ENCODE measurements at regions not wholly inside any gene's neighbourhood (a gene's known extent, or its start where the extent isn't known, plus 50 kb on each side); places are given as distances from the start of the nearest gene placed in this dataset.
"Not testable (repeated sequence)": the region's sequence is repeated elsewhere in the genome, so short reads cannot be mapped to it uniquely, and the experiment has no call there.

DNA sequence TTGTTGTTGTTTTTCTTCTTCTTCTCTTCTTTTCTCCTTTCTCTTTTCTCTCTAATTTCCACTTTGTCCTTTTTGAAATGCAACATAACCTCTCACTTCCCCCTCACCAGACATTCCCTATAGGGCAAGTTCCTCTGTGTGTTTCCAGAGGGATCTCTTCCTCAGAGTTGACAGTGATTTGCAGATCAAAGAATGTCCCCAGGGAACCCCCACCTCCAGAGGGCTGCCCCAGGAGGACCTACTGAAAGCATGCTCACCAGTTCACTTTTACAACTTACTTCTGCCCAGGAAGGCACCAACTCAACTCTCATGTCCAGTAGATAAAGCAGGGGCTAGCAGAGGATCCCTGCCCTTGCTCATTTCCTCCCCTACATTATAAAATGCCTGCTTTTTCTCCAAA, 1648.0 kb downstream of the PCDH9 start:
- H3K27ac ChIP-seq (ENCODE audit: low read depth, low read length): peak overlapping the region; percentile 65
- no peaks in the 10 kb centered on the region for H3K9me3 ChIP-seq (ENCODE audit: control insufficient read depth, insufficient read depth, low read length)
- H3K4me1 ChIP-seq (ENCODE audit: control insufficient read depth, insufficient read depth, low read length): peaks cover 21% of the 10 kb centered on the region
- no peak overlapping the region for H3K9ac ChIP-seq (ENCODE audit: low read depth, low read length)
- H3K36me3 ChIP-seq (ENCODE audit: control insufficient read depth, insufficient read depth, low read length): no peaks in the 10 kb centered on the region
- peaks cover 21% of the 10 kb centered on the region for H3K27me3 ChIP-seq (ENCODE audit: control insufficient read depth, insufficient read depth, low read length)
- H3K4me3 ChIP-seq (ENCODE audit: low read depth, low read length): no peak overlapping the region

DNA sequence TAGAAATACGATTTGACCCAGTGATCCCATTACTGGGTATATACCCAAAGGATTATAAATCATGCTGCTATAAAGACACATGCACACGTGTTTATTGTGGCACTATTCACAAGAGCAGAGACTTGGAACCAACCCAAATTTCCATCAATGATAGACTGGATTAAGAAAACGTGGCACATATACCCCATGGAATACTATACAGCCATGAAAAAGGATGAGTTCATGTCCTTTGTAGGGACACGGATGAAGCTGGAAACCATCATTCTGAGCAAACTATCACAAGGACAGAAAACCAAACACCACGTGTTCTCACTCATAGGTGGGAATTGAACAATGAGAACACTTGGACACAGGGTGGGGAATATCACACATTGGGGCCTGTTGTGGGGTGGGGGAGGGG, 1665.6 kb downstream of the PCDH9 start:
- not testable (repeated sequence) for H3K27ac ChIP-seq (ENCODE audit: low read depth, low read length); H3K36me3 ChIP-seq (ENCODE audit: control insufficient read depth, insufficient read depth, low read length); H3K4me1 ChIP-seq (ENCODE audit: control insufficient read depth, insufficient read depth, low read length); H3K27me3 ChIP-seq (ENCODE audit: control insufficient read depth, insufficient read depth, low read length); H3K9ac ChIP-seq (ENCODE audit: low read depth, low read length); H3K4me3 ChIP-seq (ENCODE audit: low read depth, low read length); H3K9me3 ChIP-seq (ENCODE audit: control insufficient read depth, insufficient read depth, low read length)

GRCh38 chr13:65562305-65562704, 1667.8 kb downstream of the PCDH9 start:
- Histone ChIP-seq H3K36me3 (ENCODE audit: control insufficient read depth, insufficient read depth, low read length) (no peaks in the 10 kb centered on the region), H3K27ac (ENCODE audit: low read depth, low read length) (no peak overlapping the region), H3K4me1 (ENCODE audit: control insufficient read depth, insufficient read depth, low read length) (no peaks in the 10 kb centered on the region), H3K4me3 (ENCODE audit: low read depth, low read length) (no peak overlapping the region), H3K27me3 (ENCODE audit: control insufficient read depth, insufficient read depth, low read length) (no peaks in the 10 kb centered on the region), H3K9ac (ENCODE audit: low read depth, low read length) (no peak overlapping the region), H3K9me3 (ENCODE audit: control insufficient read depth, insufficient read depth, low read length) (peaks cover 4% of the 10 kb centered on the region; the same call in 1 of the 2 replicates)

- H3K4me3 ChIP-seq (ENCODE audit: low read depth, low read length): no peak overlapping the region
- H3K4me1 ChIP-seq (ENCODE audit: control insufficient read depth, insufficient read depth, low read length): no peaks in the 10 kb centered on the region
- H3K27me3 ChIP-seq (ENCODE audit: control insufficient read depth, insufficient read depth, low read length): no peaks in the 10 kb centered on the region
- peaks cover 4% of the 10 kb centered on the region; the same call in 1 of the 2 replicates for H3K9me3 ChIP-seq (ENCODE audit: control insufficient read depth, insufficient read depth, low read length)
- H3K9ac ChIP-seq (ENCODE audit: low read depth, low read length): no peak overlapping the region
- H3K27ac ChIP-seq (ENCODE audit: low read depth, low read length): no peak overlapping the region
- H3K36me3 ChIP-seq (ENCODE audit: control insufficient read depth, insufficient read depth, low read length): no peaks in the 10 kb centered on the region
Measured at GRCh38 chr13:65560936-65561335, 1669.2 kb downstream of the PCDH9 start.

DNA sequence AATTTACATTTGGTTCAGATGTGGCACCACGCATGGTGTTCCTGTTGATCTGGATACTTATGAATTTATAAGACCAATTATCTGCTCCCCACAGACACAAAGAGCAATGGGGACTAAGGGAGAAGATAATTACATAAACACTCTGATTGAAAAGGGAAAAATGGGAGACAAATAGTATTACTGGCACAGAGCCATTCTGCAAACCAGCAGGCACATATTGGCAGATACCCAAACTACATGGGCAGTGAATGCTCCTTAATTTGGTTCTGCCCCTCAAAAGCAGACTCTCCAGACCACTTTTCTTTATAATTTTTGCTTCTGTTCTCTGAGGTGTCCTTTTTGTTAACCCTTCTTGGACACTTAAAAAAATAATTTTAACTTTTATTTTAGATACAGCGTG, 1674.2 kb downstream of the PCDH9 start:
- no peak overlapping the region for H3K27ac ChIP-seq (ENCODE audit: low read depth, low read length)
- H3K4me3 ChIP-seq (ENCODE audit: low read depth, low read length): no peak overlapping the region
- no peaks in the 10 kb centered on the region for H3K27me3 ChIP-seq (ENCODE audit: control insufficient read depth, insufficient read depth, low read length)

DNA sequence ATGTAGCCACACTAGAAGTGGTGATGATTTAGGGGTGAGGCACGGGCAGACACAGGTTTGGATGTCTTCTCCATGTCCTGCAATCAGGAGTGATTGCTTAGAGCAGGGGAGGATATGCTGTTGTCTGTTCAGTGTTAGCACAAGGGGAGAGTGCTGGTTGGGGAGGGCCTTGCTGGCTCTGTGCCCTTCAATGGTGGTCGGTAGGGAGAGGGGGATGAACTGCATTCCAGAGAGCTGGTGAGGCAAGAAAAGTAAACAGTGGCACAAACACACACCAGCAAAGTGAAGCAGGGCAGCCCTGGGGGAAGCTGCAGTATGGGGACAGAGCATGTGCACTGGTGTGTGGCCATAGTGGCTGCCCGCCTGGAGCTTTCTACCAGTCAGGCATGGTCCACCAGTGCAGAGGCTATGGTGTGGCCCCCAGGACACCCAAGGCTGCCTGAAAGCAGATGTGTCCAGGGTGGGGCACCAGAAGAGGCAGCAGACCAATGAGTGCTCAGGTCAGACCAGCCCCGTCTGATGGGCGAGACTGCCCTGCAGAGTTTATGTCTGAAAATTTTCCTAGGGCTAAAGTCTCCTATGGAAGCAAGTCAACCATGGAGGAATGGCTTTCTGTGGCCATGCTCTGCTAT, 1676.9 kb downstream of the PCDH9 start:
- Histone ChIP-seq H3K36me3 (ENCODE audit: control insufficient read depth, insufficient read depth, low read length) (no peaks in the 10 kb centered on the region), H3K9me3 (ENCODE audit: control insufficient read depth, insufficient read depth, low read length) (0 out of 2 replicates have a peak, but pooled peaks cover 2% of the 10 kb centered on the region), H3K9ac (ENCODE audit: low read depth, low read length) (no peak overlapping the region), H3K27me3 (ENCODE audit: control insufficient read depth, insufficient read depth, low read length) (no peaks in the 10 kb centered on the region), H3K4me3 (ENCODE audit: low read depth, low read length) (no peak overlapping the region), H3K27ac (ENCODE audit: low read depth, low read length) (no peak overlapping the region), H3K4me1 (ENCODE audit: control insufficient read depth, insufficient read depth, low read length) (no peaks in the 10 kb centered on the region)

More for the DNA sequence above, 1674.2 kb downstream of the PCDH9 start:
- no peaks in the 10 kb centered on the region for H3K36me3 ChIP-seq (ENCODE audit: control insufficient read depth, insufficient read depth, low read length)
- H3K9me3 ChIP-seq (ENCODE audit: control insufficient read depth, insufficient read depth, low read length): peaks cover 7% of the 10 kb centered on the region; the same call in 1 of the 2 replicates
- H3K9ac ChIP-seq (ENCODE audit: low read depth, low read length): no peak overlapping the region
- no peaks in the 10 kb centered on the region for H3K4me1 ChIP-seq (ENCODE audit: control insufficient read depth, insufficient read depth, low read length)

GRCh38 chr13:65551208-65551607, 1678.9 kb downstream of the PCDH9 start:
- Histone ChIP-seq H3K27ac (ENCODE audit: low read depth, low read length) (no peak overlapping the region), H3K36me3 (ENCODE audit: control insufficient read depth, insufficient read depth, low read length) (no peaks in the 10 kb centered on the region), H3K4me3 (ENCODE audit: low read depth, low read length) (no peak overlapping the region), H3K4me1 (ENCODE audit: control insufficient read depth, insufficient read depth, low read length) (no peaks in the 10 kb centered on the region), H3K27me3 (ENCODE audit: control insufficient read depth, insufficient read depth, low read length) (no peaks in the 10 kb centered on the region), H3K9me3 (ENCODE audit: control insufficient read depth, insufficient read depth, low read length) (0 out of 2 replicates have a peak, but pooled peaks cover 2% of the 10 kb centered on the region), H3K9ac (ENCODE audit: low read depth, low read length) (no peak overlapping the region)

- H3K36me3 ChIP-seq (ENCODE audit: control insufficient read depth, insufficient read depth, low read length): no peaks in the 10 kb centered on the region
- H3K9ac ChIP-seq (ENCODE audit: low read depth, low read length): no peak overlapping the region
- H3K27ac ChIP-seq (ENCODE audit: low read depth, low read length): no peak overlapping the region
- H3K4me1 ChIP-seq (ENCODE audit: control insufficient read depth, insufficient read depth, low read length): no peaks in the 10 kb centered on the region
- H3K27me3 ChIP-seq (ENCODE audit: control insufficient read depth, insufficient read depth, low read length): no peaks in the 10 kb centered on the region
- no peaks in the 10 kb centered on the region for H3K9me3 ChIP-seq (ENCODE audit: control insufficient read depth, insufficient read depth, low read length)
- H3K4me3 ChIP-seq (ENCODE audit: low read depth, low read length): no peak overlapping the region
Measured at GRCh38 chr13:65540175-65540574, 1690.0 kb downstream of the PCDH9 start.

DNA sequence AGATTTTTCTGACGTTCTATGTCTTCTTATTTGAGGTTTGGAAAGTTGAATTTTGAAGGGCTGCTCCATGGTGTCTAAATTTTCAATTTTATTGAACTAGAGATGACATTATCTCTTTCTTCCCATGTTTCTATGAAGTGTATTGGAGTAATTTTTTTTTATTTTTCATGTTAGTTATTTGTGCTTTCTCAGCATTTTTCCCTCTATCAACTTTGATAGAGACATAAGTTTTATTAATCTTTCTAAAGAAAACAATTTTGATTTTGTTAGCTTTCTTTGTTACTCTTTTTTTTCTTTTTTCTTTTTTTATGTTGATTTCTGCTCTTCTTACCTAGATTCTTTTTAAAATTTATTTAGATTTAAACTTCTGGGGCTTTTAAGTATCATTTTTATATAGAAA, 1694.8 kb downstream of the PCDH9 start:
- no peak overlapping the region for H3K9ac ChIP-seq (ENCODE audit: low read depth, low read length)
- H3K27me3 ChIP-seq (ENCODE audit: control insufficient read depth, insufficient read depth, low read length): no peaks in the 10 kb centered on the region
- H3K9me3 ChIP-seq (ENCODE audit: control insufficient read depth, insufficient read depth, low read length): no peaks in the 10 kb centered on the region
- no peak overlapping the region for H3K27ac ChIP-seq (ENCODE audit: low read depth, low read length)
- H3K4me1 ChIP-seq (ENCODE audit: control insufficient read depth, insufficient read depth, low read length): no peaks in the 10 kb centered on the region
- H3K36me3 ChIP-seq (ENCODE audit: control insufficient read depth, insufficient read depth, low read length): no peaks in the 10 kb centered on the region
- H3K4me3 ChIP-seq (ENCODE audit: low read depth, low read length): no peak overlapping the region

DNA sequence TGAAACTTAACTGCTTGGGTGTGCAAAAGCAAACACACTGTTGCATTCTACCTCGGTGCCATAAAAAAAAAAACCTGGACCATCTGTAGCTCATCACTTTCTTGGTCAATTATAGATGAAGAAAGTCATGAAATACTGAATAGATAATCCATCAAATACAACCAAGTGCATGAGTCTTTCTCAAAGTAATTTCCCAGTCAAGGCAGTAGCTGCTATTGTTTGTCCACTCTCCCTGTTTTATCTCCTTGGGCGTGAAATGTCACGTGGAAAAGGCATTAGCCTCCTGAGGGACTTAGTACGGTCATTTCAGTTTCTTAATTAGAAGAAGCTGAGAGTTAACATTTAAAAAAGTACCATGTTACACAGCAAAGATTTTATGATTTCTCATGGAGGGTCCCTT, 1697.9 kb downstream of the PCDH9 start:
- Histone ChIP-seq H3K4me3 (ENCODE audit: low read depth, low read length) (no peak overlapping the region), H3K9ac (ENCODE audit: low read depth, low read length) (no peak overlapping the region), H3K27ac (ENCODE audit: low read depth, low read length) (no peak overlapping the region), H3K27me3 (ENCODE audit: control insufficient read depth, insufficient read depth, low read length) (no peaks in the 10 kb centered on the region), H3K4me1 (ENCODE audit: control insufficient read depth, insufficient read depth, low read length) (peaks cover 7% of the 10 kb centered on the region), H3K36me3 (ENCODE audit: control insufficient read depth, insufficient read depth, low read length) (no peaks in the 10 kb centered on the region), H3K9me3 (ENCODE audit: control insufficient read depth, insufficient read depth, low read length) (no peaks in the 10 kb centered on the region)

DNA sequence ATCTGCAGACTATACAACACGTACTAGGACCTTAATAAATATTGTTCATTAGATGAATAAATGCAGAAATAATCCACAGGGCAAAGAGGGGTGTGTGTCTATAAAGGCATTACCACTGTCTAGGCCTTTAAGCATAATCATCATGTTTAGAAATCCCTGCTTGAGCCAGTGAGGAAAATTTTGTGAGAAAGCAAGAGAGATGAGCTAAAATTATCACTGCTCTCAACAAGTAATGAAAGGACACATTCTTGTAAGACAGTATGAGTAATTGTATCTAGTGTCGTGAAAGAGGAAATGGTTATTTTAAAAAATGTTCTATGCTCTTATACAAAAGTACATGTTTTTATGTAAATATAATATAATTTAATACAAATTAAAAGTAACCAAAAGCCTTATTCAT, 1699.4 kb downstream of the PCDH9 start:
- no peaks in the 10 kb centered on the region for H3K9me3 ChIP-seq (ENCODE audit: control insufficient read depth, insufficient read depth, low read length)
- H3K36me3 ChIP-seq (ENCODE audit: control insufficient read depth, insufficient read depth, low read length): no peaks in the 10 kb centered on the region
- no peaks in the 10 kb centered on the region for H3K27me3 ChIP-seq (ENCODE audit: control insufficient read depth, insufficient read depth, low read length)
- H3K4me3 ChIP-seq (ENCODE audit: low read depth, low read length): no peak overlapping the region
- H3K9ac ChIP-seq (ENCODE audit: low read depth, low read length): no peak overlapping the region
- H3K27ac ChIP-seq (ENCODE audit: low read depth, low read length): no peak overlapping the region
- H3K4me1 ChIP-seq (ENCODE audit: control insufficient read depth, insufficient read depth, low read length): peaks cover 7% of the 10 kb centered on the region
